MCF 10A (cell line): ENCODE measurements at regions not wholly inside any gene's neighbourhood (a gene's known extent, or its start where the extent isn't known, plus 50 kb on each side); places are given as distances from the start of the nearest gene placed in this dataset.

Experiments
- BruUV-seq: library from RNA; stranded (reverse); fragments of 400-500 nt; replicated peaks from 2 replicates; lab custom pipeline; 2021; lab: Mats Ljungman, UMichigan
- CTCF ChIA-PET: fragments of 300-600 bp; sonication (Branson Sonifier 250); formaldehyde crosslinking; extraction: SDS; loops from one replicate; lab custom pipeline; 2021; ENCODE audit warnings: antibody characterized with exemption, inconsistent platforms; lab: Yijun Ruan, JAX
- POLR2A ChIA-PET: fragments of 300-600, 350-650 bp; sonication (Branson Sonifier 250); formaldehyde crosslinking; extraction: SDS; loops from one replicate; lab custom pipeline; 2020; ENCODE audit warnings: antibody characterized with exemption, inconsistent platforms; lab: Yijun Ruan, JAX
- DNase-seq: peaks from one replicate; pipeline ENCODE4 v3.0.0-alpha.2; 2018; ENCODE audit not compliant: unreplicated experiment
- H3K27ac Mint-ChIP-seq: one replicate; pipeline ENCODE4 v1.8.0; 2022; ENCODE audit warnings: mild to moderate bottlenecking, low read depth, mixed read lengths; ENCODE audit not compliant: unreplicated experiment
- H3K27me3 Mint-ChIP-seq: one replicate; pipeline ENCODE4 v1.8.0; 2022; ENCODE audit warnings: mixed read lengths; ENCODE audit not compliant: insufficient read depth, unreplicated experiment
- H3K36me3 Mint-ChIP-seq: one replicate; pipeline ENCODE4 v1.8.0; 2022; ENCODE audit warnings: mild to moderate bottlenecking, moderate library complexity, mixed read lengths; ENCODE audit not compliant: insufficient read depth, unreplicated experiment
- H3K4me1 Mint-ChIP-seq: one replicate; pipeline ENCODE4 v1.8.0; 2022; ENCODE audit warnings: mixed read lengths; ENCODE audit not compliant: insufficient read depth, unreplicated experiment
- H3K4me3 Mint-ChIP-seq: one replicate; pipeline ENCODE4 v1.8.0; 2022; ENCODE audit warnings: mild to moderate bottlenecking, moderate library complexity, mixed read lengths; ENCODE audit not compliant: unreplicated experiment
- H3K9me3 Mint-ChIP-seq: one replicate; pipeline ENCODE4 v1.8.0; 2022; ENCODE audit warnings: mixed read lengths; ENCODE audit not compliant: unreplicated experiment
- intact Hi-C: fragments of 100-400 bp; cut with micrococcal nuclease; formaldehyde crosslinking; loops from 2 replicates; pipeline ENCODE4 v1.14.1; 2022
- TF ChIP-seq, protein P1 (sequence below): fragments of 200-600 bp; IDR thresholded peaks from one replicate; pipeline ENCODE4 v1.8.0; 2022; ENCODE audit warnings: antibody characterized with exemption, mild to moderate bottlenecking; ENCODE audit not compliant: unreplicated experiment

DNA sequence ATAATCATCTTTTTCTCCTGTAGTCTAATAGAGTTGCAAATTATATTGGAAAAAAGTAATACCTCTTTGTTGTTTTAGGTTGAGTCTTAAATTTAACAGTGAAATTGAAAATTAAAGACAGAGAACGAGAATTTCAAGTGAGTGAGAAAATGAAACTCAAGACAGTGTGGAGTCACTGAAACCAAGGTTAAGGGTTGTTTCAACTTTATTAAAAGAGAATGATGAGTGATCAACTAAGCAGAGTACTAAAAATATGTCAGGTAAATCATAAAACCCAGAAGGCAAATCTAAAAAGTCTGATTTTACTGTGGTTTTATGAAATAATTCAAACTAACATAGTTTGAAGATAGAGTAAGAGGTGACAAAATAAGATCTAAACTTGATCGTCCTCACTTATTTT lies 782.5 kb upstream of the SEMA6D start:
- Mint-ChIP-seq H3K9me3 (no peaks in the 10 kb centered on the region), H3K27me3 (no peaks in the 10 kb centered on the region), H3K4me1 (peaks cover 6% of the 10 kb centered on the region), H3K4me3 (peak overlapping the region; percentile 47), H3K27ac (no peak overlapping the region), H3K36me3 (no peaks in the 10 kb centered on the region)
- intact Hi-C loops = no loop called here
- no peak for DNase-seq
- POLR2A ChIA-PET = no interaction called here
- CTCF ChIA-PET = no interaction called here
- BruUV-seq = no TSS peak
- TF ChIP-seq, protein P1, sequence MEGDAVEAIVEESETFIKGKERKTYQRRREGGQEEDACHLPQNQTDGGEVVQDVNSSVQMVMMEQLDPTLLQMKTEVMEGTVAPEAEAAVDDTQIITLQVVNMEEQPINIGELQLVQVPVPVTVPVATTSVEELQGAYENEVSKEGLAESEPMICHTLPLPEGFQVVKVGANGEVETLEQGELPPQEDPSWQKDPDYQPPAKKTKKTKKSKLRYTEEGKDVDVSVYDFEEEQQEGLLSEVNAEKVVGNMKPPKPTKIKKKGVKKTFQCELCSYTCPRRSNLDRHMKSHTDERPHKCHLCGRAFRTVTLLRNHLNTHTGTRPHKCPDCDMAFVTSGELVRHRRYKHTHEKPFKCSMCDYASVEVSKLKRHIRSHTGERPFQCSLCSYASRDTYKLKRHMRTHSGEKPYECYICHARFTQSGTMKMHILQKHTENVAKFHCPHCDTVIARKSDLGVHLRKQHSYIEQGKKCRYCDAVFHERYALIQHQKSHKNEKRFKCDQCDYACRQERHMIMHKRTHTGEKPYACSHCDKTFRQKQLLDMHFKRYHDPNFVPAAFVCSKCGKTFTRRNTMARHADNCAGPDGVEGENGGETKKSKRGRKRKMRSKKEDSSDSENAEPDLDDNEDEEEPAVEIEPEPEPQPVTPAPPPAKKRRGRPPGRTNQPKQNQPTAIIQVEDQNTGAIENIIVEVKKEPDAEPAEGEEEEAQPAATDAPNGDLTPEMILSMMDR = no peak

DNA sequence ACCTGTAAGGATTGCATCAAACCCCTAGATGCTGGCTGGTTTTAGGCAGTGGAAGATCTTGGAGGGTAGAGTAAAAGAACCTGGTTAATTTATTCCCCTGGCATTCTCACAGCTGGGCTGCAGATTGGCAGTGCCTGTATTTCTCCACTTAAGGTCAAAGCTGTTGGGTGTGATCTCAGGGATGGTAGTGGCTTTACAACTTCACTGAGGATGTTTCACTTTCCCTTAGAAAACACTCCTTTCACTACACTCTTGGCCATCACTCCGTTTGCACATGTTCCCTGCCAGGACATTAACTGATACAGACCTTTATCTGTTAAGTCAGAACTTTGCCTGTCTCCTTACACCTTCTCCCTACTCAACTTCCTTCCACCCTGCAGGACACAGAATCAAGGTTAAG lies 779.1 kb upstream of the SEMA6D start:
- H3K9me3 Mint-ChIP-seq = no peaks in the 10 kb centered on the region
- CTCF ChIA-PET = interaction anchor here (0.6 kb wide), 1 partner anchor 9 kb away, joined by 3 read pairs; no protein-coding TSS in a partner anchor
- no TSS peak for BruUV-seq
- no peaks in the 10 kb centered on the region for H3K36me3 Mint-ChIP-seq
- H3K4me3 Mint-ChIP-seq = no peak overlapping the region
- DNase-seq = no peak
- intact Hi-C loops = no loop called here
- no peaks in the 10 kb centered on the region for H3K27me3 Mint-ChIP-seq
- no peak overlapping the region for H3K27ac Mint-ChIP-seq
- TF ChIP-seq, protein P1 = no peak
- POLR2A ChIA-PET = no interaction called here
- peaks cover 6% of the 10 kb centered on the region for H3K4me1 Mint-ChIP-seq

DNA sequence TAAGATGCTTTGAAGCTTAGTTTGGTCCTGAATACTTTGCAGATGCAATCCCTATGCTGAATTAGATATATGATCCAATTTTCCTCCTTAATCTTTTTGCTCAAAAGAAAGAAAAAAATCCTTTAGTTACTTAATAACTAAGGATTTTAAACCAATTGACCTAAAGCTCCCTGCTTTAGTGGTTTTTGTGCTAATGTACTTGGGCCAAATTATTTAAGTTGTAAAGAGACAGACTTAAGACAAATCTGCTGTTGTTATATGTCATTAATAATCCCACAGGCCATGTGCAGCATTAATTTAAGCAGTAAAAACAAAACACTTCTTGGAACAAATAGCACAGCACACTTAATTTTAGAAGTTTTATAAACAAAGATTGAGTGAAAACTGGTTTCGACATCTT lies 776.1 kb upstream of the SEMA6D start:
- TF ChIP-seq, protein P1 = no peak
- DNase-seq = no peak
- Mint-ChIP-seq H3K27ac (no peak overlapping the region), H3K36me3 (no peaks in the 10 kb centered on the region), H3K4me3 (no peak overlapping the region), H3K9me3 (no peaks in the 10 kb centered on the region), H3K4me1 (no peaks in the 10 kb centered on the region), H3K27me3 (no peaks in the 10 kb centered on the region)
- ChIA-PET POLR2A (no interaction called here), CTCF (no interaction called here)
- intact Hi-C loops = no loop called here
- BruUV-seq = no TSS peak

DNA sequence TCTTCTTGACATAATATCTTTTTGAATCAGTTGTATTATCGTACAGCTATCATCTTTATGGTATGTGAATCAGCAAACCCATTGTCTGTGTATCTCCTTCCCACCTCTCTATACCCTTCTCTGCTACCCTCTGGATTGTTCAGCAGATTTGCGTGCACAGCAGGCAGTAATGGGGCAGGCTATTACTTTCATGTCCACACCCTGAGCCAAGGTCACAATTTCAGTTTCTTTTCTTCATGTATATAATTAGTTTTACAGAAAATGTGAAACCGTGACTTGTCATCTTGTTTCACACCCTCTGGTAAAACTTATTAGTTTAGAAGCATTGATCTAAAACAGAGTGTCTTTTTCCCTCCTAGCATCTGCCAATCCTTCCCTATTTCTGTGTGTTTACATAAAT lies 770.4 kb upstream of the SEMA6D start:
- BruUV-seq = no TSS peak
- no peak overlapping the region for H3K27ac Mint-ChIP-seq
- H3K4me3 Mint-ChIP-seq = no peak overlapping the region
- ChIA-PET POLR2A (no interaction called here), CTCF (interaction anchor here (0.7 kb wide), 1 partner anchor 29 kb away, joined by 3 read pairs; no protein-coding TSS in a partner anchor)
- H3K9me3 Mint-ChIP-seq = peaks cover 13% of the 10 kb centered on the region
- no peak for DNase-seq
- H3K36me3 Mint-ChIP-seq = no peaks in the 10 kb centered on the region
- no peaks in the 10 kb centered on the region for H3K27me3 Mint-ChIP-seq
- intact Hi-C loops = no loop called here
- TF ChIP-seq, protein P1 = no peak
- H3K4me1 Mint-ChIP-seq = no peaks in the 10 kb centered on the region
